H1 (cell line): ENCODE measurements at regions not wholly inside any gene's neighbourhood (a gene's known extent, or its start where the extent isn't known, plus 50 kb on each side); places are given as distances from the start of the nearest gene placed in this dataset.

Experiments used
- CTCF ChIA-PET: fragments of 300-600 bp; sonication (Branson Sonifier 250); formaldehyde crosslinking; loops from one replicate; lab custom pipeline; 2021; ENCODE audit not compliant: partially characterized antibody; lab: Charles Lee
- POLR2A ChIA-PET: fragments of 300-600 bp; sonication (Branson Sonifier 250); formaldehyde crosslinking; loops from one replicate; lab custom pipeline; 2021; ENCODE audit warnings: inconsistent platforms; ENCODE audit not compliant: partially characterized antibody; lab: Charles Lee
- DNase-seq, 2 experiments: peaks; one replicate each; pipeline versions ENCODE4 v3.0.0 to v3.0.0-alpha.2; 2010 to 2022; ENCODE audit warnings: low spot score in 2 of 2, low read depth in 1 of 2, mixed read lengths in 1 of 2
- FAIRE-seq: peaks from 2 replicates; lab custom pipeline; 2011; peaks lifted over from hg19 to GRCh38; lab: Jason Lieb, UNC
- H2AFZ ChIP-seq: 2 replicates; pipeline ENCODE4 v1.8.1; 2012; ENCODE audit warnings: low read length, inconsistent platforms
- H2AK5ac ChIP-seq: 2 replicates; pipeline ENCODE4 v1.6.1; 2013; ENCODE audit warnings: low read depth, low read length
- H2BK120ac ChIP-seq: replicated peaks from 2 replicates; pipeline ENCODE3; 2013; ENCODE audit warnings: low read depth, low read length, inconsistent platforms
- H2BK12ac ChIP-seq: 2 replicates; pipeline ENCODE4 v1.6.1; 2013; ENCODE audit warnings: low read depth, low read length
- H2BK15ac ChIP-seq: 2 replicates; pipeline ENCODE4 v1.6.1; 2013; ENCODE audit warnings: low read length
- H2BK20ac ChIP-seq: 2 replicates; pipeline ENCODE4 v1.6.1; 2013; ENCODE audit warnings: low read length
- H2BK5ac ChIP-seq: 2 replicates; pipeline ENCODE4 v1.6.1; 2013; ENCODE audit warnings: low read depth, low read length
- H3K14ac ChIP-seq: 2 replicates; pipeline ENCODE4 v1.6.1; 2013; ENCODE audit warnings: inconsistent platforms; ENCODE audit not compliant: insufficient read length
- H3K18ac ChIP-seq: 2 replicates; pipeline ENCODE4 v1.6.1; 2013; ENCODE audit warnings: low read length; ENCODE audit errors: extremely low read depth
- H3K23ac ChIP-seq: 2 replicates; pipeline ENCODE4 v1.6.1; 2013; ENCODE audit warnings: inconsistent platforms; ENCODE audit not compliant: insufficient read length
- H3K23me2 ChIP-seq: 2 replicates; pipeline ENCODE4 v1.6.1; 2013; ENCODE audit warnings: low read depth, low read length
- H3K27ac ChIP-seq: 2 replicates; pipeline ENCODE4 v1.6.1; 2011; ENCODE audit warnings: low read depth, low read length, inconsistent platforms
- H3K27me3 ChIP-seq, 4 experiments: replicated peaks in 1 of 4; 1 replicate in 1 of 4; 2 replicates in 3 of 4; pipeline versions ENCODE4 v1.6.1 to v1.8.1; 2011 to 2013; ENCODE audit warnings: low read length in 3 of 4, mild to moderate bottlenecking in 3 of 4, inconsistent platforms in 2 of 4, mixed read lengths in 2 of 4, moderate library complexity in 1 of 4; ENCODE audit not compliant: control insufficient read depth in 3 of 4, insufficient read depth in 3 of 4; ENCODE audit errors: extremely low read depth in 1 of 4
- H3K36me3 ChIP-seq, 4 experiments: 2 replicates each; pipeline versions ENCODE4 v1.6.1 to v1.8.1; 2011 to 2013; ENCODE audit warnings: mild to moderate bottlenecking in 4 of 4, low read length in 3 of 4, moderate library complexity in 2 of 4, control low read depth in 1 of 4, inconsistent platforms in 1 of 4; ENCODE audit not compliant: insufficient read depth in 4 of 4, control insufficient read depth in 2 of 4
- H3K4ac ChIP-seq: replicated peaks from 2 replicates; pipeline ENCODE3; 2013; ENCODE audit warnings: low read length, low read depth, mixed read lengths, inconsistent platforms; ENCODE audit not compliant: insufficient read length
- H3K4me1 ChIP-seq, 4 experiments: replicated peaks in 1 of 4; 1 replicate in 1 of 4; 2 replicates in 3 of 4; pipeline versions ENCODE4 v1.6.1 to v1.8.1; 2011 to 2013; ENCODE audit warnings: low read length in 3 of 4, inconsistent platforms in 2 of 4, mixed read lengths in 1 of 4; ENCODE audit not compliant: insufficient read depth in 4 of 4, control insufficient read depth in 3 of 4
- H3K4me2 ChIP-seq, 2 experiments: 2 replicates each; pipeline versions ENCODE4 v1.6.1 to v1.8.1; 2011 to 2013; ENCODE audit warnings: low read depth in 2 of 2, low read length in 2 of 2, control low read depth in 1 of 2, inconsistent platforms in 1 of 2, mild to moderate bottlenecking in 1 of 2; ENCODE audit not compliant: insufficient read depth in 1 of 2
- H3K4me3 ChIP-seq, 4 experiments: fragments of 200-600, 300-600 bp in 1 of 4; sonication (generic), shearing (Covaris generic), sonication (Bioruptor Twin) in 1 of 4; 2 replicates each; pipeline versions ENCODE4 v1.5.1 to v1.8.1; 2011 to 2016; ENCODE audit warnings: low read length in 4 of 4, low read depth in 3 of 4, control low read depth in 2 of 4, inconsistent platforms in 2 of 4, mild to moderate bottlenecking in 2 of 4, mixed read lengths in 1 of 4, moderate library complexity in 1 of 4; ENCODE audit not compliant: insufficient read depth in 2 of 4; ENCODE audit errors: extremely low read depth in 1 of 4
- H3K56ac ChIP-seq: replicated peaks from 2 replicates; pipeline ENCODE3; 2013; ENCODE audit warnings: low read depth, mild to moderate bottlenecking, mixed read lengths, low read length, inconsistent platforms; ENCODE audit not compliant: insufficient read length
- H3K79me1 ChIP-seq: 2 replicates; pipeline ENCODE4 v1.6.1; 2013; ENCODE audit warnings: low read depth, low read length, control low read depth
- H3K79me2 ChIP-seq, 2 experiments: 2 replicates each; pipeline versions ENCODE4 v1.6.1 to v1.8.1; 2012 to 2013; ENCODE audit warnings: low read length in 2 of 2, mild to moderate bottlenecking in 2 of 2, inconsistent platforms in 1 of 2; ENCODE audit not compliant: insufficient read depth in 2 of 2, control insufficient read depth in 1 of 2
- H3K9ac ChIP-seq, 4 experiments: replicated peaks in 1 of 4; 1 replicate in 1 of 4; 2 replicates in 3 of 4; pipeline versions ENCODE4 v1.6.1 to v1.8.1; 2011 to 2013; ENCODE audit warnings: low read depth in 3 of 4, low read length in 3 of 4, control low read depth in 2 of 4, mild to moderate bottlenecking in 2 of 4, moderate library complexity in 2 of 4, inconsistent platforms in 1 of 4; ENCODE audit errors: extremely low read depth in 1 of 4
- H3K9me3 ChIP-seq, 2 experiments: 2 replicates each; pipeline versions ENCODE4 v1.6.1 to v1.8.1; 2012 to 2013; ENCODE audit warnings: mild to moderate bottlenecking in 2 of 2, moderate library complexity in 2 of 2, control low read depth in 1 of 2, inconsistent platforms in 1 of 2, low read depth in 1 of 2, low read length in 1 of 2, mixed read lengths in 1 of 2; ENCODE audit not compliant: insufficient read depth in 2 of 2
- H4K20me1 ChIP-seq, 2 experiments: replicated peaks in 1 of 2; 2 replicates each; pipeline versions ENCODE3 to v1.8.1; 2011 to 2013; ENCODE audit warnings: inconsistent platforms in 2 of 2, low read length in 2 of 2, mild to moderate bottlenecking in 1 of 2; ENCODE audit not compliant: insufficient read depth in 2 of 2, control insufficient read depth in 1 of 2
- H4K5ac ChIP-seq: 2 replicates; pipeline ENCODE4 v1.6.1; 2013; ENCODE audit warnings: low read length, low read depth, mixed read lengths, inconsistent platforms; ENCODE audit not compliant: insufficient read length
- H4K8ac ChIP-seq: 2 replicates; pipeline ENCODE4 v1.8.0; 2013; ENCODE audit warnings: mild to moderate bottlenecking, moderate library complexity, low read length, inconsistent platforms; ENCODE audit not compliant: insufficient read depth; ENCODE audit errors: extremely low read depth
- H4K91ac ChIP-seq: replicated peaks from 2 replicates; pipeline ENCODE3; 2013; ENCODE audit warnings: low read length, mixed read lengths, inconsistent platforms; ENCODE audit not compliant: insufficient read length
- NANOG ChIP-seq: IDR thresholded peaks from 2 replicates; pipeline ENCODE4 v1.6.1; 2011; ENCODE audit warnings: low read length, low read depth, mild to moderate bottlenecking, inconsistent platforms; ENCODE audit not compliant: insufficient read depth, poor library complexity, severe bottlenecking
- NRF1 ChIP-seq: IDR thresholded peaks from 2 replicates; pipeline ENCODE4 v1.6.1; 2011; ENCODE audit warnings: mild to moderate bottlenecking, low read depth, low read length, improper control_type of control experiment
- PHF8 ChIP-seq: fragments of 200-600 bp; sonication (generic); conservative IDR thresholded peaks from 2 replicates; pipeline ENCODE4 v1.7.1; 2012; ENCODE audit warnings: low read depth, mild to moderate bottlenecking, inconsistent platforms, low read length, moderate library complexity
- POU5F1 ChIP-seq: IDR thresholded peaks from 2 replicates; pipeline ENCODE4 v1.6.1; 2011; ENCODE audit warnings: low read depth, mild to moderate bottlenecking, low read length, moderate library complexity
- USF2 ChIP-seq: IDR thresholded peaks from 2 replicates; pipeline ENCODE4 v1.6.1; 2011; ENCODE audit warnings: low read length, improper control_type of control experiment
- WGBS, 2 experiments: shearing (Covaris generic) in 1 of 2; methylation state at CpG; one replicate each; pipeline versions ENCODE4 v1.1.6 to v1.1.7; 2013 to 2015; ENCODE audit warnings: low lambda C conversion rate in 2 of 2, mixed read lengths in 2 of 2, inconsistent platforms in 1 of 2, low coverage in 1 of 2, missing lambda C conversion rate in 1 of 2; ENCODE audit not compliant: insufficient replicate concordance in 2 of 2, insufficient coverage in 1 of 2, insufficient read length in 1 of 2; ENCODE audit errors: extremely low coverage in 1 of 2, missing lambda C conversion rate in 1 of 2; 5-methylcytosine and 5-hydroxymethylcytosine counted together

GRCh38 chr11:115117956-115118493 lies 386.2 kb downstream of the CADM1 start:
- ChIA-PET POLR2A (interaction anchor here (1.4 kb wide), 1 partner anchor 10 kb away, joined by 5 read pairs; no protein-coding TSS in a partner anchor), CTCF (interaction anchor here (0.5 to 0.6 kb wide), 2 partner anchors 21 to 79 kb away, joined by 3 read pairs; no protein-coding TSS in a partner anchor)
- Histone ChIP-seq H2BK12ac (no peak overlapping the region), H2AFZ (no peak overlapping the region), H3K9me3 (no peaks in the 10 kb centered on the region), H3K56ac (no peak overlapping the region), H3K36me3 (no peaks in the 10 kb centered on the region), H3K4me2 (peak overlapping the region in 1 of 2 experiments; percentile 25; a peak in 1 of 4 replicates), H3K27me3 (0 out of 7 replicates have a peak, but pooled peaks cover 0 to 3% (median 0%) of the 10 kb centered on the region in 4 experiments), H3K23ac (no peak overlapping the region), H3K79me2 (no peaks in the 10 kb centered on the region), H3K18ac (no peak overlapping the region), H2BK20ac (no peak overlapping the region), H3K4me3 (0 out of 8 replicates have a peak overlapping the region, but pooled peaks of 1 of the 4 experiments have one; percentile 1), H3K4me1 (peaks cover 2 to 15% (median 11%) of the 10 kb centered on the region in 4 experiments; a peak in 6 of 7 replicates), H2BK5ac (0 out of 2 replicates have a peak overlapping the region, but pooled peaks have one; percentile 48), H3K9ac (no peak overlapping the region), H4K8ac (no peak overlapping the region), H3K79me1 (no peaks in the 10 kb centered on the region), H2BK15ac (no peak overlapping the region), H2BK120ac (no peak overlapping the region), H3K14ac (no peak overlapping the region), H3K23me2 (no peaks in the 10 kb centered on the region), H3K4ac (no peak overlapping the region), H3K27ac (no peak overlapping the region), H4K5ac (no peak overlapping the region), H4K91ac (no peak overlapping the region), H4K20me1 (no peaks in the 10 kb centered on the region), H2AK5ac (no peak overlapping the region)
- DNase-seq (peak in 1 of 2 experiments; percentile 5), FAIRE-seq (no peak)
- TF ChIP-seq NANOG (peak; percentile 77), POU5F1 (no peak), NRF1 (no peak), USF2 (no peak), PHF8 (no peak)
- 28% methylated on average over 5 of the region's 5 CpGs; no CpG with 5 or more reads in 1 of the 2 experiments for WGBS, 2 experiments
